Adrenal gland (tissue), 9 donors: ENCODE measurements at regions not wholly inside any gene's neighbourhood (a gene's known extent, or its start where the extent isn't known, plus 50 kb on each side); places are given as distances from the start of the nearest gene placed in this dataset.

Experiments used
- DNase-seq, 7 donors: peaks; one replicate each; pipeline ENCODE4 v3.0.0-alpha.2; 2019 to 2020
- H3K27ac ChIP-seq, 5 donors: fragments of 200-600 bp; sonication (generic) in 4 of 5; 1 replicate in 3 of 5; 2 replicates in 2 of 5; pipeline versions ENCODE4 v1.5.1 to v1.8.0; 2016 to 2020; ENCODE audit warnings: mild to moderate bottlenecking in 1 of 5
- H3K27me3 ChIP-seq: fragments of 200-600 bp; 2 replicates; pipeline ENCODE4 v1.8.0; 2021
- H3K36me3 ChIP-seq, 2 donors: fragments of 200-600 bp; replicated peaks in 1 of 2; 1 replicate in 1 of 2; 2 replicates in 1 of 2; pipeline versions ENCODE4 v1.5.1 to v1.8.0; 2018 to 2022
- H3K4me1 ChIP-seq, 2 donors: fragments of 200-600 bp; replicated peaks in 1 of 2; 1 replicate in 1 of 2; 2 replicates in 1 of 2; pipeline versions ENCODE4 v1.5.1 to v1.8.0; 2018 to 2021
- H3K4me3 ChIP-seq, 4 donors: fragments of 200-600 bp; sonication (generic) in 3 of 4; one replicate each; pipeline ENCODE4 v1.5.1; 2016 to 2018
- H3K9me3 ChIP-seq, 3 donors: fragments of 200-600 bp; sonication (generic) in 1 of 3; replicated peaks in 1 of 3; 1 replicate in 2 of 3; 2 replicates in 1 of 3; pipeline versions ENCODE4 v1.5.1 to v1.8.0; 2016 to 2021
- POLR2A ChIP-seq, 2 donors: fragments of 450-650 bp; IDR thresholded peaks; one replicate each; pipeline ENCODE4 v1.6.1; 2017; ENCODE audit warnings: antibody characterized with exemption in 2 of 2, mild to moderate bottlenecking in 2 of 2, moderate library complexity in 1 of 2
- WGBS, 4 donors: extraction: QIAGEN DNeasy Blood & Tissue Kit in 2 of 4; methylation state at CpG; one replicate each; pipeline versions ENCODE4 v1.1.5 to v1.1.7; 2013 to 2017; 5-methylcytosine and 5-hydroxymethylcytosine counted together
- intact Hi-C, 2 donors: fragments of 100-400 bp; cut with DNase I; formaldehyde crosslinking; loops; one replicate each; pipeline versions ENCODE4 v1.14.1 to v1.15.0; 2022 to 2023
- TF ChIP-seq, protein P1 (sequence below), 6 experiments: fragments of 450-650 bp in 4 of 6; fragments of 200-600 bp in 2 of 6; sonication (generic) in 1 of 6; IDR thresholded peaks; 1 replicate in 5 of 6; 2 replicates in 1 of 6; pipeline versions ENCODE4 v1.5.1 to v1.8.0; 2016 to 2021; ENCODE audit warnings: antibody characterized with exemption in 6 of 6, mild to moderate bottlenecking in 2 of 6, moderate library complexity in 1 of 6
- donor health status: healthy with polysubstance abuse.
- donor health status: Bipolar disorder and iron deficiency.
- donor health status: DM: yes; HTN: yes; CAD: no.
- donor health status: DM: no; HTN: no; CAD: no.
- donor health status: DM: no; HTN: no; CAD: no.

GRCh38 chr6:120682145-120682544, 652.1 kb downstream of the TBC1D32 start:
- Histone ChIP-seq H3K4me3 (no peak overlapping the region), H3K27me3 (no peaks in the 10 kb centered on the region), H3K27ac (no peak overlapping the region), H3K9me3 (no peaks in the 10 kb centered on the region), H3K4me1 (no peaks in the 10 kb centered on the region), H3K36me3 (no peaks in the 10 kb centered on the region)
- intact Hi-C loops = no loop called here
- WGBS, 4 donors = 73 to 83% (median 77%) methylated on average over 3 of the region's 3 CpGs
- DNase-seq = no peak
- TF ChIP-seq, protein P1, sequence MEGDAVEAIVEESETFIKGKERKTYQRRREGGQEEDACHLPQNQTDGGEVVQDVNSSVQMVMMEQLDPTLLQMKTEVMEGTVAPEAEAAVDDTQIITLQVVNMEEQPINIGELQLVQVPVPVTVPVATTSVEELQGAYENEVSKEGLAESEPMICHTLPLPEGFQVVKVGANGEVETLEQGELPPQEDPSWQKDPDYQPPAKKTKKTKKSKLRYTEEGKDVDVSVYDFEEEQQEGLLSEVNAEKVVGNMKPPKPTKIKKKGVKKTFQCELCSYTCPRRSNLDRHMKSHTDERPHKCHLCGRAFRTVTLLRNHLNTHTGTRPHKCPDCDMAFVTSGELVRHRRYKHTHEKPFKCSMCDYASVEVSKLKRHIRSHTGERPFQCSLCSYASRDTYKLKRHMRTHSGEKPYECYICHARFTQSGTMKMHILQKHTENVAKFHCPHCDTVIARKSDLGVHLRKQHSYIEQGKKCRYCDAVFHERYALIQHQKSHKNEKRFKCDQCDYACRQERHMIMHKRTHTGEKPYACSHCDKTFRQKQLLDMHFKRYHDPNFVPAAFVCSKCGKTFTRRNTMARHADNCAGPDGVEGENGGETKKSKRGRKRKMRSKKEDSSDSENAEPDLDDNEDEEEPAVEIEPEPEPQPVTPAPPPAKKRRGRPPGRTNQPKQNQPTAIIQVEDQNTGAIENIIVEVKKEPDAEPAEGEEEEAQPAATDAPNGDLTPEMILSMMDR (IDR thresholded peaks at IDR 0.05) = no peak
- TF ChIP-seq POLR2A (IDR thresholded peaks at IDR 0.05) = no peak

DNA sequence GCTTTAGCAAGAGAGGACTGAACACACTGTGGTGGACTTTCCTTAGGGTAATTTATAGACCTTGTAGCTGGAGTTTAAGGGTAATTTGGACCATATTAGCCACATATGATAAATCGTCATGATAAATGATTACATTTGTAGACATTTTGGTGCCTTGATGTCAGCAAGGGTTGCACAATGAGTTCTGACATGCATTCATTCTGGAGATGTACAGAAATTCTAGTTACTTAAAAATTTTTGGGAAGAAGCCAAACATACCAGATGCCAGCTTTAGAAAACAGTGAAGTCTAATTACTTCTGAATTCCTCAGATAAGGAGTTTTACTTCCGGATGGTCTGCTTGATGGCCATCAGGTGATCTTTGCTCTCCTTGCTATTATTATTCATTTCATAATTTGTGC, 653.1 kb downstream of the TBC1D32 start:
- intact Hi-C loops = no loop called here
- DNase-seq = no peak
- H3K36me3 ChIP-seq = no peaks in the 10 kb centered on the region
- H3K27ac ChIP-seq = no peak overlapping the region
- no peaks in the 10 kb centered on the region for H3K27me3 ChIP-seq
- H3K9me3 ChIP-seq = no peaks in the 10 kb centered on the region
- TF ChIP-seq, protein P1 (IDR thresholded peaks at IDR 0.05) = no peak
- TF ChIP-seq POLR2A (IDR thresholded peaks at IDR 0.05) = no peak
- H3K4me1 ChIP-seq = no peaks in the 10 kb centered on the region
- 34 to 41% (median 39%) methylated on average over 2 of the region's 2 CpGs for WGBS, 4 donors
- H3K4me3 ChIP-seq = no peak overlapping the region

DNA sequence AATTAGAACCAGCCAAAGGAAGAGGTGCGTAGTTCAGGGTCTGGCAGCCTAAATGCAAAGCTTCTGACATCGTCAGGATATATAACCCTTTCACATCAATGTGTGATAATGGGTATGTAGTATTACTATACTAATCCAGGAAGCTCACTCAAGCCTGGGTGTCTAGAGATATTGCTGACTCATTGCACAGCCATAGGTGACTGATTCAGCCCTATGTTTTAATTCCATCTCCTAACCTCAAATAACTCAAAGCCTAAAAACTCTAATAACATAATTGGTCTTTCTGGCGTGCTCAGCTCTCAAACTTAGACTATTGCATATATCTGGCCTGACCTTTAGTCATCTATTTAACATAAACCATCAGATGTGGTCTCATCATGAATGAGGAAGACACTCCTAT, 658.4 kb downstream of the TBC1D32 start:
- Histone ChIP-seq H3K9me3 (no peaks in the 10 kb centered on the region), H3K4me1 (no peaks in the 10 kb centered on the region), H3K27me3 (no peaks in the 10 kb centered on the region), H3K27ac (no peak overlapping the region), H3K36me3 (no peaks in the 10 kb centered on the region), H3K4me3 (no peak overlapping the region)
- intact Hi-C loops = no loop called here
- no peak for DNase-seq
- TF ChIP-seq, protein P1 (IDR thresholded peaks at IDR 0.05) = no peak
- TF ChIP-seq POLR2A (IDR thresholded peaks at IDR 0.05) = no peak
- 81 to 90% (median 88%) methylated on average over 3 of the region's 3 CpGs for WGBS, 4 donors

DNA sequence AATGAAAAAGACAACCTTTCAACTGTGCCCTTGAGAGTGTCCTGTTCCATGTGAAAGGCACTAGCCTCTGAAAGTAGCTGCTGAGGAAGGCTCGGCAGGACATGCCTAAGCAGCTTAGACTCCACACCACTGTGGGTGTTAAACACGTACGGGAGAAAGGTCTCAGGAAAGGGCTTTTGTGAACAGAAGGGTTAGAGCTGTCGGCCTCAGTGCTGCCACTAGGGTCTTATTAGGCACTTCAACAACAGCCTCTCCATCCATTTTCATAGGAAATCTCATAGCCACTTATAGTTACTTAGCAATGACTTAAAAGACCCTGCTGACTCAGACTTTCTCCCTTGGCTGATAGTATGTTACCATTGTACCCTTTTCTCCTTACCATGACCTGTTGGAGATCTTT, 662.8 kb downstream of the TBC1D32 start:
- intact Hi-C loops = no loop called here
- Histone ChIP-seq H3K36me3 (no peaks in the 10 kb centered on the region), H3K4me1 (no peaks in the 10 kb centered on the region), H3K9me3 (no peaks in the 10 kb centered on the region), H3K27ac (no peak overlapping the region), H3K27me3 (no peaks in the 10 kb centered on the region), H3K4me3 (no peak overlapping the region)
- TF ChIP-seq, protein P1 (IDR thresholded peaks at IDR 0.05) = no peak
- no peak for TF ChIP-seq POLR2A (IDR thresholded peaks at IDR 0.05)
- no peak for DNase-seq
- 61 to 73% (median 68%) methylated on average over 4 of the region's 4 CpGs for WGBS, 4 donors
